ENCODE measurements at regions not wholly inside any gene's neighbourhood (a gene's known extent, or its start where the extent isn't known, plus 50 kb on each side); places are given as distances from the start of the nearest gene placed in this dataset.

- TF ChIP-seq CTCF (IDR thresholded peaks at IDR 0.05) (no peak), POLR2A (IDR thresholded peaks at IDR 0.05) (no peak)
Measured at GRCh38 chrX:39298821-39299220, 497.6 kb downstream of the MID1IP1 start.

All from uterus (tissue), 2 donors.